GOT3 (cell line): ENCODE measurements at regions not wholly inside any gene's neighbourhood (a gene's known extent, or its start where the extent isn't known, plus 50 kb on each side); places are given as distances from the start of the nearest gene placed in this dataset.

Experiments used
- DNase-seq: peaks from one replicate; lab custom pipeline; 2025; ENCODE audit warnings: mixed read lengths; lab: John Stamatoyannopoulos, UW

GRCh38 chr3:43979645-43980044 lies 262.0 kb upstream of the TOPAZ1 start:
- no peak for DNase-seq

- DNase-seq: no peak
Measured at GRCh38 chr3:43994657-43995546, 246.8 kb upstream of the TOPAZ1 start.

GRCh38 chr3:43995547-43996378 lies 245.9 kb upstream of the TOPAZ1 start:
- no peak for DNase-seq

- no peak for DNase-seq
Measured at GRCh38 chr3:43996379-43997301, 245.0 kb upstream of the TOPAZ1 start.

GRCh38 chr3:43997316-43997715 lies 244.4 kb upstream of the TOPAZ1 start:
- DNase-seq: no peak

GRCh38 chr3:43997788-43998369 lies 243.8 kb upstream of the TOPAZ1 start:
- DNase-seq: no peak

- DNase-seq: no peak
Measured at GRCh38 chr3:43998370-43998835, 243.3 kb upstream of the TOPAZ1 start.

- DNase-seq: no peak
Measured at GRCh38 chr3:43998836-43999727, 242.6 kb upstream of the TOPAZ1 start.

GRCh38 chr3:43999728-44000319 lies 241.9 kb upstream of the TOPAZ1 start:
- DNase-seq: no peak

GRCh38 chr3:44000586-44000985 lies 241.1 kb upstream of the TOPAZ1 start:
- no peak for DNase-seq

GRCh38 chr3:44001072-44001471 lies 240.6 kb upstream of the TOPAZ1 start:
- DNase-seq: no peak

- DNase-seq: no peak
Measured at GRCh38 chr3:44003801-44004200, 237.9 kb upstream of the TOPAZ1 start.

GRCh38 chr3:44011680-44012079 lies 230.0 kb upstream of the TOPAZ1 start:
- DNase-seq: no peak

- DNase-seq: no peak
Measured at GRCh38 chr3:44012160-44012899, 229.4 kb upstream of the TOPAZ1 start.

- no peak for DNase-seq
Measured at GRCh38 chr3:44013967-44014366, 227.7 kb upstream of the TOPAZ1 start.

- DNase-seq: no peak
Measured at GRCh38 chr3:44015170-44015569, 226.5 kb upstream of the TOPAZ1 start.

GRCh38 chr3:44016818-44017217 lies 224.9 kb upstream of the TOPAZ1 start:
- no peak for DNase-seq

- no peak for DNase-seq
Measured at GRCh38 chr3:44018926-44019325, 222.8 kb upstream of the TOPAZ1 start.

GRCh38 chr3:44019736-44020135 lies 221.9 kb upstream of the TOPAZ1 start:
- no peak for DNase-seq
